Gastrocnemius medialis (tissue), 4 donors: ENCODE measurements at regions not wholly inside any gene's neighbourhood (a gene's known extent, or its start where the extent isn't known, plus 50 kb on each side); places are given as distances from the start of the nearest gene placed in this dataset.

ENCODE experiments used
- POLR2A ChIP-seq, 2 donors: fragments of 450-650 bp; IDR thresholded peaks; one replicate each; pipeline ENCODE4 v1.6.1; 2017; ENCODE audit warnings: antibody characterized with exemption in 2 of 2, mild to moderate bottlenecking in 2 of 2, moderate library complexity in 2 of 2
- TF ChIP-seq, protein P1 (sequence below), 5 experiments: fragments of 450-650 bp in 3 of 5; fragments of 200-600 bp in 2 of 5; sonication (generic) in 2 of 5; IDR thresholded peaks in 4 of 5; conservative IDR thresholded peaks in 1 of 5; 1 replicate in 4 of 5; 2 replicates in 1 of 5; pipeline ENCODE4 v1.5.1; 2016 to 2019; ENCODE audit warnings: antibody characterized with exemption in 5 of 5, mild to moderate bottlenecking in 3 of 5, moderate library complexity in 3 of 5

DNA sequence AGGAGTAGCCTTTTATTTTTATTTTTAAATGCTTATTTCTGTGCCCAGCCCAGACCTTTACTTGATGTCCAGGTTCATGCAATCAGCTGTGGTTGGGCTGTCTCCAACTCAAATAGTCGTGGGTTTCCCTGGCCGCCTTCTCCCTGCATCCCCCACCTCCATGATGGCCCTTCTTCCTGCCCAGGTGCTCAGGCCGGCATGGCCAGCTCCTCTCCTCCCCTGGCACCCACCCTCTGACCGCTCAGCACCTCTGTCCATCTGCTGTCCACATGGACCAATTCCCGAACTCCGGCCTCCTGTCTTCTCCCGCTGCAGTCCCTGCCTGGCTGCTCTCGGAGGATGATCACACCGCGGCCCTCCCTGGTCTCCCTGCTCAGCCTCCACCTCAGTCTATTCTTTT lies 81.2 kb upstream of the SULF2 start:
- no peak for TF ChIP-seq POLR2A (IDR thresholded peaks at IDR 0.05)
- TF ChIP-seq, protein P1, sequence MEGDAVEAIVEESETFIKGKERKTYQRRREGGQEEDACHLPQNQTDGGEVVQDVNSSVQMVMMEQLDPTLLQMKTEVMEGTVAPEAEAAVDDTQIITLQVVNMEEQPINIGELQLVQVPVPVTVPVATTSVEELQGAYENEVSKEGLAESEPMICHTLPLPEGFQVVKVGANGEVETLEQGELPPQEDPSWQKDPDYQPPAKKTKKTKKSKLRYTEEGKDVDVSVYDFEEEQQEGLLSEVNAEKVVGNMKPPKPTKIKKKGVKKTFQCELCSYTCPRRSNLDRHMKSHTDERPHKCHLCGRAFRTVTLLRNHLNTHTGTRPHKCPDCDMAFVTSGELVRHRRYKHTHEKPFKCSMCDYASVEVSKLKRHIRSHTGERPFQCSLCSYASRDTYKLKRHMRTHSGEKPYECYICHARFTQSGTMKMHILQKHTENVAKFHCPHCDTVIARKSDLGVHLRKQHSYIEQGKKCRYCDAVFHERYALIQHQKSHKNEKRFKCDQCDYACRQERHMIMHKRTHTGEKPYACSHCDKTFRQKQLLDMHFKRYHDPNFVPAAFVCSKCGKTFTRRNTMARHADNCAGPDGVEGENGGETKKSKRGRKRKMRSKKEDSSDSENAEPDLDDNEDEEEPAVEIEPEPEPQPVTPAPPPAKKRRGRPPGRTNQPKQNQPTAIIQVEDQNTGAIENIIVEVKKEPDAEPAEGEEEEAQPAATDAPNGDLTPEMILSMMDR (IDR thresholded peaks at IDR 0.05 in 4 of 5, conservative IDR thresholded peaks at IDR 0.05 in 1 of 5): no peak
